ENCODE measurements at regions not wholly inside any gene's neighbourhood (a gene's known extent, or its start where the extent isn't known, plus 50 kb on each side); places are given as distances from the start of the nearest gene placed in this dataset.

DNA sequence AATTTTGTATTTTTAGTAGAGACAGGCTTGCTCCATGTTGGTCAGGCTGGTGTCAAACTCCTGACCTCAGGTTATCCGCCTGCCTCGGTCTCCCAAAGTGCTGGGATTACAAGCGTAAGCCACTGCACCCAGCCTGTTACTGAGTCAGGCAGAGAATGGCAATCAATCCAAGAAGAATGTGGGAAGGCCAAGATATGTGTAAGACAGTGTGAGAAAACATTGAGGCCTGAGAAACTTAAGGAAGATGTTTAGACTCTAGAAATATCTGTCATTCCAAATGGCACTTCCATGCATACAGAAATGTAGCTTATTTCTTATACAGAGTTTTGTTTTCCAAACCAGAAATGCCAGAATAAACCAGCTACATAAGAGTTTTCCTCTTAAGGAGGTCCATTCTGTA, 248.5 kb downstream of the ETS1 start:
- ATAC-seq (ENCODE audit: low read depth) (no peak), DNase-seq (no peak)
- Mint-ChIP-seq H3K27me3 (no peaks in the 10 kb centered on the region), H3K27ac (no peak overlapping the region), H3K4me1 (peaks cover 31% of the 10 kb centered on the region), H3K4me3 (no peak overlapping the region), H3K9me3 (ENCODE audit: insufficient read depth) (no peaks in the 10 kb centered on the region)
- TF ChIP-seq, protein P1, sequence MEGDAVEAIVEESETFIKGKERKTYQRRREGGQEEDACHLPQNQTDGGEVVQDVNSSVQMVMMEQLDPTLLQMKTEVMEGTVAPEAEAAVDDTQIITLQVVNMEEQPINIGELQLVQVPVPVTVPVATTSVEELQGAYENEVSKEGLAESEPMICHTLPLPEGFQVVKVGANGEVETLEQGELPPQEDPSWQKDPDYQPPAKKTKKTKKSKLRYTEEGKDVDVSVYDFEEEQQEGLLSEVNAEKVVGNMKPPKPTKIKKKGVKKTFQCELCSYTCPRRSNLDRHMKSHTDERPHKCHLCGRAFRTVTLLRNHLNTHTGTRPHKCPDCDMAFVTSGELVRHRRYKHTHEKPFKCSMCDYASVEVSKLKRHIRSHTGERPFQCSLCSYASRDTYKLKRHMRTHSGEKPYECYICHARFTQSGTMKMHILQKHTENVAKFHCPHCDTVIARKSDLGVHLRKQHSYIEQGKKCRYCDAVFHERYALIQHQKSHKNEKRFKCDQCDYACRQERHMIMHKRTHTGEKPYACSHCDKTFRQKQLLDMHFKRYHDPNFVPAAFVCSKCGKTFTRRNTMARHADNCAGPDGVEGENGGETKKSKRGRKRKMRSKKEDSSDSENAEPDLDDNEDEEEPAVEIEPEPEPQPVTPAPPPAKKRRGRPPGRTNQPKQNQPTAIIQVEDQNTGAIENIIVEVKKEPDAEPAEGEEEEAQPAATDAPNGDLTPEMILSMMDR (IDR thresholded peaks at IDR 0.05), result no peak
- TF ChIP-seq EZH2 (IDR thresholded peaks at IDR 0.05; ENCODE audit: borderline replicate concordance, insufficient read depth, low read depth, low read length, poor library complexity, severe bottlenecking), result no peak
- peaks cover 27 to 28% of the 10 kb centered on the region in 2 donors for H3K4me1 ChIP-seq (ENCODE audit: control insufficient read depth in 2 of 2, insufficient read depth in 2 of 2, low read length in 2 of 2)
- no peak overlapping the region for H3K4me2 ChIP-seq (replicated peaks; ENCODE audit: low read depth, low read length, poor library complexity, severe bottlenecking)
- no peaks in the 10 kb centered on the region for H3K9me3 ChIP-seq (ENCODE audit: control extremely low read depth in 1 of 3, control insufficient read depth in 2 of 3, insufficient read depth in 1 of 3, low read length in 2 of 3)
- H3K79me2 ChIP-seq (ENCODE audit: control insufficient read depth, insufficient read depth, low read length), result no peaks in the 10 kb centered on the region
- ChIA-PET POLR2A (no interaction called here), CTCF (interaction anchor here (0.6 to 0.9 kb wide), 2 partner anchors 13 to 232 kb away, joined by 3 to 4 read pairs; no protein-coding TSS in a partner anchor)
- intact Hi-C loops (cut with micrococcal nuclease), result no loop called here
- WGBS (ENCODE audit: insufficient coverage), result 100% methylated on average over 3 of the region's 3 CpGs
- H3K36me3 ChIP-seq (replicated peaks in 1 of 2; ENCODE audit: control extremely low read depth in 1 of 2, control insufficient read depth in 1 of 2, extremely low read depth in 1 of 2, insufficient read depth in 2 of 2, low read length in 1 of 2), result no peaks in the 10 kb centered on the region
- H3K27me3 ChIP-seq (replicated peaks in 1 of 4; ENCODE audit: control extremely low read depth in 1 of 4, control insufficient read depth in 3 of 4, insufficient read depth in 4 of 4, low read length in 3 of 4), result no peaks in the 10 kb centered on the region
- H3K4me3 ChIP-seq (ENCODE audit: control extremely low read depth in 1 of 5, extremely low read depth in 1 of 5, insufficient read depth in 1 of 5, low read depth in 2 of 5, low read length in 4 of 5), result no peak overlapping the region
- H2AFZ ChIP-seq (ENCODE audit: insufficient read depth, low read depth, low read length, poor library complexity, severe bottlenecking), result no peak overlapping the region
- H3K27ac ChIP-seq (ENCODE audit: low read length in 2 of 2), result no peak overlapping the region
- H4K20me1 ChIP-seq (ENCODE audit: control insufficient read depth, insufficient read depth, low read length, poor library complexity, severe bottlenecking), result no peaks in the 10 kb centered on the region
- H3K9ac ChIP-seq (ENCODE audit: low read length), result no peak overlapping the region

DNA sequence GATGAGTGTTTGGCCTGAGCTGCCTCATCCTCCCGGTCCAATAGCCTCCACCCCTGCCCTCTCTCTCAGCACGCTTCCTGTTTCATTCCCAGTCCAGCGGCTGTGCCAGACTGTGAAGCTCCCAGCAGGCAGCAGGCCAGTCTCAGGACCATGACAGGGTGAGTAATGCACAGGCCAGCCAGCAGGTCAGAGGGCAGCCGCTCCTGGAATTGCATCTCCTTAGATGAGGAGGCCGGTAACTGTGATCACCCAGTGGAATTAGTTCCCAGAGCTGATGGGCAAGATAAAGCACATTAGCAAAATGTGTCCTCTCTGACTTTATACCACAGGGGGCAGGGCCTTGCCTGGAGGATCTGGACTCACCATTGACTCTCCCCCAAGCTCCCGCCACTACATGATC, 251.2 kb downstream of the ETS1 start:
- Histone ChIP-seq H3K9ac (ENCODE audit: low read length) (no peak overlapping the region), H3K4me3 (ENCODE audit: control extremely low read depth in 1 of 5, extremely low read depth in 1 of 5, insufficient read depth in 1 of 5, low read depth in 2 of 5, low read length in 4 of 5) (no peak overlapping the region), H3K79me2 (ENCODE audit: control insufficient read depth, insufficient read depth, low read length) (no peaks in the 10 kb centered on the region), H3K36me3 (replicated peaks in 1 of 2; ENCODE audit: control extremely low read depth in 1 of 2, control insufficient read depth in 1 of 2, extremely low read depth in 1 of 2, insufficient read depth in 2 of 2, low read length in 1 of 2) (no peaks in the 10 kb centered on the region), H3K9me3 (ENCODE audit: control extremely low read depth in 1 of 3, control insufficient read depth in 2 of 3, insufficient read depth in 1 of 3, low read length in 2 of 3) (no peaks in the 10 kb centered on the region), H3K27ac (ENCODE audit: low read length in 2 of 2) (no peak overlapping the region), H3K4me1 (ENCODE audit: control insufficient read depth in 2 of 2, insufficient read depth in 2 of 2, low read length in 2 of 2) (peaks cover 6 to 7% of the 10 kb centered on the region in 2 donors), H3K27me3 (replicated peaks in 1 of 4; ENCODE audit: control extremely low read depth in 1 of 4, control insufficient read depth in 3 of 4, insufficient read depth in 4 of 4, low read length in 3 of 4) (no peaks in the 10 kb centered on the region), H4K20me1 (ENCODE audit: control insufficient read depth, insufficient read depth, low read length, poor library complexity, severe bottlenecking) (no peaks in the 10 kb centered on the region), H3K4me2 (replicated peaks; ENCODE audit: low read depth, low read length, poor library complexity, severe bottlenecking) (no peak overlapping the region), H2AFZ (ENCODE audit: insufficient read depth, low read depth, low read length, poor library complexity, severe bottlenecking) (no peak overlapping the region)
- WGBS (ENCODE audit: insufficient coverage), result 96% methylated on average over 4 of the region's 6 CpGs
- Mint-ChIP-seq H3K4me3 (no peak overlapping the region), H3K27ac (peak overlapping the region; percentile 32), H3K9me3 (ENCODE audit: insufficient read depth) (no peaks in the 10 kb centered on the region), H3K27me3 (no peaks in the 10 kb centered on the region), H3K4me1 (peaks cover 14% of the 10 kb centered on the region)
- ChIA-PET POLR2A (interaction anchor here (0.8 kb wide), 1 partner anchor 21 kb away, joined by 3 read pairs; no protein-coding TSS in a partner anchor), CTCF (interaction anchor here (0.9 kb wide), 1 partner anchor 294 kb away, joined by 4 read pairs; no protein-coding TSS in a partner anchor)
- intact Hi-C loops (cut with micrococcal nuclease), result no loop called here
- ATAC-seq (ENCODE audit: low read depth) (no peak), DNase-seq (no peak)
- TF ChIP-seq, protein P1 (IDR thresholded peaks at IDR 0.05), result no peak
- TF ChIP-seq EZH2 (IDR thresholded peaks at IDR 0.05; ENCODE audit: borderline replicate concordance, insufficient read depth, low read depth, low read length, poor library complexity, severe bottlenecking), result no peak

All from B cell (primary cell).